ENCODE measurements at regions not wholly inside any gene's neighbourhood (a gene's known extent, or its start where the extent isn't known, plus 50 kb on each side); places are given as distances from the start of the nearest gene placed in this dataset.
A peak's percentile ranks its signal among the peaks of the same experiment; 100 is the strongest.

- no peak for TF ChIP-seq CTCF (conservative IDR thresholded peaks at IDR 0.05)
- H3K27ac ChIP-seq: no peak overlapping the region
Observed at GRCh38 chr4:59314637-59315036, 1885.5 kb upstream of the ADGRL3 start.

GRCh38 chr4:59339631-59340030, 1860.5 kb upstream of the ADGRL3 start:
- TF ChIP-seq CTCF (conservative IDR thresholded peaks at IDR 0.05): no peak
- H3K27ac ChIP-seq: no peak overlapping the region

GRCh38 chr4:59341506-59341905, 1858.6 kb upstream of the ADGRL3 start:
- H3K27ac ChIP-seq: peak overlapping the region; percentile 18; the same call in 1 of the 2 replicates
- TF ChIP-seq CTCF (conservative IDR thresholded peaks at IDR 0.05): no peak

- TF ChIP-seq CTCF (conservative IDR thresholded peaks at IDR 0.05): no peak
- H3K27ac ChIP-seq: no peak overlapping the region
Observed at GRCh38 chr4:59348949-59349348, 1851.2 kb upstream of the ADGRL3 start.

- no peak for TF ChIP-seq CTCF (conservative IDR thresholded peaks at IDR 0.05)
- H3K27ac ChIP-seq: no peak overlapping the region
Observed at GRCh38 chr4:59369229-59369628, 1830.9 kb upstream of the ADGRL3 start.

GRCh38 chr4:59374416-59374815, 1825.7 kb upstream of the ADGRL3 start:
- H3K27ac ChIP-seq: no peak overlapping the region
- no peak for TF ChIP-seq CTCF (conservative IDR thresholded peaks at IDR 0.05)

GRCh38 chr4:59380841-59381366, 1819.2 kb upstream of the ADGRL3 start:
- H3K27ac ChIP-seq: no peak overlapping the region
- TF ChIP-seq CTCF (conservative IDR thresholded peaks at IDR 0.05): no peak
